Body of pancreas (tissue), 4 donors: ENCODE measurements at regions not wholly inside any gene's neighbourhood (a gene's known extent, or its start where the extent isn't known, plus 50 kb on each side); places are given as distances from the start of the nearest gene placed in this dataset.
"Not testable (repeated sequence)": the region's sequence is repeated elsewhere in the genome, so short reads cannot be mapped to it uniquely, and the experiment has no call there.

Experiments used
- CTCF ChIP-seq, 7 experiments: fragments of 450-650 bp in 4 of 7; fragments of 200-600 bp in 3 of 7; sonication (generic) in 3 of 7; IDR thresholded peaks; one replicate each; pipeline ENCODE4 v1.5.1; 2016 to 2019; ENCODE audit warnings: antibody characterized with exemption in 7 of 7
- POLR2A ChIP-seq, 3 donors: fragments of 450-650 bp; IDR thresholded peaks; one replicate each; pipeline ENCODE4 v1.6.1; 2016; ENCODE audit warnings: antibody characterized with exemption in 3 of 3, mild to moderate bottlenecking in 2 of 3

GRCh38 chr14:54033285-54033684 is 76.7 kb upstream of the BMP4 start:
- not testable (repeated sequence) for TF ChIP-seq CTCF, POLR2A (IDR thresholded peaks at IDR 0.05)
